Panc1 (cell line): ENCODE measurements at regions not wholly inside any gene's neighbourhood (a gene's known extent, or its start where the extent isn't known, plus 50 kb on each side); places are given as distances from the start of the nearest gene placed in this dataset.

Source experiments
- ATAC-seq: fragments of 200-7000 bp; cut with Tn5 transposase; 2 replicates; pipeline ENCODE4 v1.9.1; 2020; ENCODE audit warnings: mild to moderate bottlenecking, moderate library complexity
- BruUV-seq: library from RNA; stranded (reverse); fragments of 400-500 nt; replicated peaks from 2 replicates; lab custom pipeline; 2021; lab: Mats Ljungman, UMichigan
- CTCF ChIA-PET: fragments of 300-600 bp; sonication (Branson Sonifier 250); formaldehyde crosslinking; loops from one replicate; lab custom pipeline; 2022; ENCODE audit warnings: antibody characterized with exemption; lab: Charles Lee
- POLR2A ChIA-PET: fragments of 300-600 bp; sonication (Branson Sonifier 250); formaldehyde crosslinking; loops from one replicate; lab custom pipeline; 2022; ENCODE audit warnings: antibody characterized with exemption; lab: Charles Lee
- DNase-seq: peaks from one replicate; pipeline ENCODE4 v3.0.0-alpha.2; 2010; ENCODE audit warnings: low read depth, low spot score
- H3K27ac ChIP-seq: 2 replicates; pipeline ENCODE4 v1.5.1; 2011; ENCODE audit warnings: mild to moderate bottlenecking, low read length, inconsistent platforms
- H3K27me3 ChIP-seq: fragments of 200-500 bp; sonication (Bioruptor generic); 2 replicates; pipeline ENCODE4 v1.6.0; 2014; ENCODE audit warnings: low read length, inconsistent platforms; ENCODE audit not compliant: control insufficient read depth, insufficient read depth
- H3K36me3 ChIP-seq: fragments of 200-500 bp; sonication (Bioruptor generic); 2 replicates; pipeline ENCODE4 v1.5.1; 2014; ENCODE audit warnings: inconsistent platforms, mild to moderate bottlenecking, low read length, moderate library complexity; ENCODE audit not compliant: control insufficient read depth, insufficient read depth
- H3K4me1 ChIP-seq: 2 replicates; pipeline ENCODE4 v1.5.1; 2011; ENCODE audit warnings: inconsistent platforms, mild to moderate bottlenecking, low read length, moderate library complexity; ENCODE audit not compliant: control insufficient read depth, insufficient read depth
- H3K4me3 ChIP-seq, 2 experiments: 2 replicates each; pipeline ENCODE4 v1.5.1; 2011 to 2012; ENCODE audit warnings: low read depth in 2 of 2, low read length in 2 of 2, mild to moderate bottlenecking in 2 of 2, inconsistent platforms in 1 of 2, moderate library complexity in 1 of 2
- H3K9me3 ChIP-seq: fragments of 200-500 bp; sonication (Bioruptor generic); 2 replicates; pipeline ENCODE4 v1.5.1; 2014; ENCODE audit warnings: low read depth, mild to moderate bottlenecking, inconsistent platforms, low read length, moderate library complexity; ENCODE audit not compliant: control insufficient read depth, insufficient read depth
- CTCF ChIP-seq: fragments of 450-650 bp; IDR thresholded peaks from 2 replicates; pipeline ENCODE4 v1.5.1; 2017; ENCODE audit warnings: mild to moderate bottlenecking
- POLR2AphosphoS5 ChIP-seq: IDR thresholded peaks from 2 replicates; pipeline ENCODE4 v1.6.1; 2012; ENCODE audit warnings: mild to moderate bottlenecking, low read depth, low read length, moderate library complexity
- SIN3A ChIP-seq: IDR thresholded peaks from 2 replicates; pipeline ENCODE4 v1.6.1; 2012; ENCODE audit warnings: low read depth, mild to moderate bottlenecking, low read length, moderate library complexity, borderline replicate concordance; ENCODE audit not compliant: insufficient read depth
- TCF7L2 ChIP-seq: IDR thresholded peaks from 2 replicates; pipeline ENCODE4 v1.6.1; 2011; ENCODE audit warnings: mild to moderate bottlenecking, low read depth, low read length, inconsistent platforms
- in situ Hi-C: cut with HindIII; loops from 2 replicates; pipeline ENCODE4 v1.10.0; 2016; ENCODE audit warnings: low sequenced_read_pairs, low pct_unique_long_range_greater_than_20kb
- intact Hi-C: fragments of 100-400 bp; cut with micrococcal nuclease; formaldehyde crosslinking; loops from one replicate; pipeline ENCODE4 v1.10.0; 2022; ENCODE audit not compliant: unreplicated experiment
- TF ChIP-seq, protein P1 (sequence below), 2 experiments: IDR thresholded peaks; 2 replicates each; pipeline ENCODE4 v1.6.1; 2011 to 2012; ENCODE audit warnings: low read depth in 2 of 2, control low read depth in 1 of 2, low read length in 1 of 2, mild to moderate bottlenecking in 1 of 2, moderate library complexity in 1 of 2; ENCODE audit not compliant: insufficient read depth in 1 of 2

- no peak overlapping the region for H3K27ac ChIP-seq
- H3K4me3 ChIP-seq = no peak overlapping the region
- BruUV-seq = no TSS peak
- no peaks in the 10 kb centered on the region for H3K9me3 ChIP-seq
- no peaks in the 10 kb centered on the region for H3K4me1 ChIP-seq
- POLR2A ChIA-PET = no interaction called here
- TF ChIP-seq, protein P1, sequence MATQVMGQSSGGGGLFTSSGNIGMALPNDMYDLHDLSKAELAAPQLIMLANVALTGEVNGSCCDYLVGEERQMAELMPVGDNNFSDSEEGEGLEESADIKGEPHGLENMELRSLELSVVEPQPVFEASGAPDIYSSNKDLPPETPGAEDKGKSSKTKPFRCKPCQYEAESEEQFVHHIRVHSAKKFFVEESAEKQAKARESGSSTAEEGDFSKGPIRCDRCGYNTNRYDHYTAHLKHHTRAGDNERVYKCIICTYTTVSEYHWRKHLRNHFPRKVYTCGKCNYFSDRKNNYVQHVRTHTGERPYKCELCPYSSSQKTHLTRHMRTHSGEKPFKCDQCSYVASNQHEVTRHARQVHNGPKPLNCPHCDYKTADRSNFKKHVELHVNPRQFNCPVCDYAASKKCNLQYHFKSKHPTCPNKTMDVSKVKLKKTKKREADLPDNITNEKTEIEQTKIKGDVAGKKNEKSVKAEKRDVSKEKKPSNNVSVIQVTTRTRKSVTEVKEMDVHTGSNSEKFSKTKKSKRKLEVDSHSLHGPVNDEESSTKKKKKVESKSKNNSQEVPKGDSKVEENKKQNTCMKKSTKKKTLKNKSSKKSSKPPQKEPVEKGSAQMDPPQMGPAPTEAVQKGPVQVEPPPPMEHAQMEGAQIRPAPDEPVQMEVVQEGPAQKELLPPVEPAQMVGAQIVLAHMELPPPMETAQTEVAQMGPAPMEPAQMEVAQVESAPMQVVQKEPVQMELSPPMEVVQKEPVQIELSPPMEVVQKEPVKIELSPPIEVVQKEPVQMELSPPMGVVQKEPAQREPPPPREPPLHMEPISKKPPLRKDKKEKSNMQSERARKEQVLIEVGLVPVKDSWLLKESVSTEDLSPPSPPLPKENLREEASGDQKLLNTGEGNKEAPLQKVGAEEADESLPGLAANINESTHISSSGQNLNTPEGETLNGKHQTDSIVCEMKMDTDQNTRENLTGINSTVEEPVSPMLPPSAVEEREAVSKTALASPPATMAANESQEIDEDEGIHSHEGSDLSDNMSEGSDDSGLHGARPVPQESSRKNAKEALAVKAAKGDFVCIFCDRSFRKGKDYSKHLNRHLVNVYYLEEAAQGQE (IDR thresholded peaks at IDR 0.05; ENCODE audit: insufficient read depth in 1 of 2, low read depth in 2 of 2, low read length in 1 of 2) = no peak
- no peak for TF ChIP-seq SIN3A
- TF ChIP-seq TCF7L2 = no peak
- no peak for TF ChIP-seq CTCF
- TF ChIP-seq POLR2AphosphoS5 = no peak
- no peak for ATAC-seq
- DNase-seq = no peak
- intact Hi-C loops (no loop called here), in situ Hi-C loops (no loop called here)
- CTCF ChIA-PET = no interaction called here
- H3K36me3 ChIP-seq = no peaks in the 10 kb centered on the region
- no peaks in the 10 kb centered on the region for H3K27me3 ChIP-seq
Observed at GRCh38 chr3:164641071-164641470, 437.2 kb downstream of the SI start.

GRCh38 chr3:164640591-164640990, 437.7 kb downstream of the SI start:
- Histone ChIP-seq H3K9me3 (no peaks in the 10 kb centered on the region), H3K27me3 (no peaks in the 10 kb centered on the region), H3K36me3 (no peaks in the 10 kb centered on the region), H3K4me3 (no peak overlapping the region), H3K27ac (no peak overlapping the region), H3K4me1 (no peaks in the 10 kb centered on the region)
- in situ Hi-C loops (no loop called here), intact Hi-C loops (no loop called here)
- no TSS peak for BruUV-seq
- CTCF ChIA-PET = no interaction called here
- DNase-seq = no peak
- ATAC-seq = no peak
- TF ChIP-seq TCF7L2 (no peak), CTCF (no peak), SIN3A (no peak), POLR2AphosphoS5 (no peak)
- TF ChIP-seq, protein P1 (IDR thresholded peaks at IDR 0.05; ENCODE audit: insufficient read depth in 1 of 2, low read depth in 2 of 2, low read length in 1 of 2) = no peak
- POLR2A ChIA-PET = no interaction called here
